WTC11 (cell line): ENCODE measurements at regions not wholly inside any gene's neighbourhood (a gene's known extent, or its start where the extent isn't known, plus 50 kb on each side); places are given as distances from the start of the nearest gene placed in this dataset.

ENCODE experiments used
- ATAC-seq: fragments of 200-7000 bp; cut with Tn5 transposase; 2 replicates; pipeline ENCODE4 v1.10.0; 2021; ENCODE audit warnings: mild to moderate bottlenecking, moderate library complexity
- CTCF ChIA-PET: fragments of 300-600 bp; sonication (Branson Sonifier 250); formaldehyde crosslinking; loops from one replicate; lab custom pipeline; 2021; ENCODE audit warnings: antibody characterized with exemption; lab: Charles Lee
- POLR2A ChIA-PET: fragments of 350-600 bp; sonication (Branson Sonifier 250); formaldehyde crosslinking; loops from one replicate; lab custom pipeline; 2021; ENCODE audit warnings: antibody characterized with exemption; lab: Charles Lee
- DNase-seq: peaks from one replicate; pipeline ENCODE4 v3.0.0; 2021; ENCODE audit warnings: low spot score
- H3K27ac Mint-ChIP-seq: 2 replicates; pipeline ENCODE4 v1.8.0; 2021; ENCODE audit warnings: mixed read lengths
- H3K27me3 Mint-ChIP-seq: 2 replicates; pipeline ENCODE4 v1.8.0; 2021; ENCODE audit warnings: low read depth, mild to moderate bottlenecking, moderate library complexity, mixed read lengths
- H3K36me3 Mint-ChIP-seq: 2 replicates; pipeline ENCODE4 v1.8.0; 2021; ENCODE audit warnings: mixed read lengths
- H3K4me1 Mint-ChIP-seq: 2 replicates; pipeline ENCODE4 v1.8.0; 2022; ENCODE audit warnings: mixed read lengths
- H3K4me3 Mint-ChIP-seq: 2 replicates; pipeline ENCODE4 v1.8.0; 2021; ENCODE audit warnings: mild to moderate bottlenecking, moderate library complexity, mixed read lengths
- H3K9me3 Mint-ChIP-seq: 2 replicates; pipeline ENCODE4 v1.8.0; 2021; ENCODE audit warnings: mixed read lengths
- ATF1 ChIP-seq: sonication (generic); formaldehyde crosslinking; IDR thresholded peaks from 2 replicates; pipeline ENCODE4 v1.8.1; 2023; ENCODE audit warnings: mild to moderate bottlenecking, moderate library complexity, missing genetic modification reagents
- CBFB ChIP-seq: sonication (generic); formaldehyde crosslinking; IDR thresholded peaks from 2 replicates; pipeline ENCODE4 v1.8.1; 2022; ENCODE audit warnings: mild to moderate bottlenecking, low read depth, missing genetic modification reagents
- FOXK1 ChIP-seq: sonication (generic); formaldehyde crosslinking; IDR thresholded peaks from 2 replicates; pipeline ENCODE4 v1.8.0; 2022; ENCODE audit warnings: mild to moderate bottlenecking, moderate library complexity, missing genetic modification reagents
- GRHL2 ChIP-seq: fragments of 250-450 bp; sonication (Bioruptor Pico); IDR thresholded peaks from 2 replicates; pipeline ENCODE4 v1.8.0; 2022; ENCODE audit warnings: mild to moderate bottlenecking, moderate library complexity; ENCODE audit not compliant: insufficient replicate concordance, severe bottlenecking
- JAZF1 ChIP-seq: fragments of 250-450 bp; sonication (Bioruptor Pico); IDR thresholded peaks from 2 replicates; pipeline ENCODE4 v1.9.0; 2021; ENCODE audit warnings: moderate library complexity, mild to moderate bottlenecking, inconsistent platforms
- KAT7 ChIP-seq: sonication (generic); formaldehyde crosslinking; IDR thresholded peaks from 2 replicates; pipeline ENCODE4 v1.8.1; 2023; ENCODE audit warnings: missing genetic modification reagents, mild to moderate bottlenecking, borderline replicate concordance
- MYBL2 ChIP-seq: sonication (generic); formaldehyde crosslinking; IDR thresholded peaks from 2 replicates; pipeline ENCODE4 v1.8.1; 2023; ENCODE audit warnings: mild to moderate bottlenecking, moderate library complexity, missing genetic modification reagents
- NFE2L1 ChIP-seq: sonication (generic); formaldehyde crosslinking; IDR thresholded peaks from 2 replicates; pipeline ENCODE4 v1.8.1; 2023; ENCODE audit warnings: missing genetic modification reagents
- TP53 ChIP-seq: sonication (generic); formaldehyde crosslinking; IDR thresholded peaks from 2 replicates; pipeline ENCODE4 v1.8.1; 2023; ENCODE audit warnings: mild to moderate bottlenecking, missing genetic modification reagents
- ZNF219 ChIP-seq: sonication (generic); formaldehyde crosslinking; IDR thresholded peaks from 2 replicates; pipeline ENCODE4 v1.8.0; 2023; ENCODE audit warnings: missing genetic modification reagents, mild to moderate bottlenecking, borderline replicate concordance
- ZNF396 ChIP-seq: fragments of 250-450 bp; sonication (Bioruptor Pico); IDR thresholded peaks from 2 replicates; pipeline ENCODE4 v1.8.0; 2021; ENCODE audit warnings: mild to moderate bottlenecking, moderate library complexity, borderline replicate concordance
- ZNF671 ChIP-seq: fragments of 250-450 bp; sonication (Bioruptor Pico); IDR thresholded peaks from 2 replicates; pipeline ENCODE4 v1.8.0; 2021; ENCODE audit warnings: mild to moderate bottlenecking
- TF ChIP-seq, protein P1 (sequence below): sonication (generic); formaldehyde crosslinking; IDR thresholded peaks from 2 replicates; pipeline ENCODE4 v1.8.0; 2023; ENCODE audit warnings: missing genetic modification reagents, mild to moderate bottlenecking, borderline replicate concordance
- TF ChIP-seq, protein P2 (sequence below): fragments of 250-450 bp; sonication (Bioruptor Pico); IDR thresholded peaks from 2 replicates; pipeline ENCODE4 v2.1.2; 2022; ENCODE audit warnings: mild to moderate bottlenecking, moderate library complexity
- TF ChIP-seq, protein P3 (sequence below): sonication (generic); formaldehyde crosslinking; IDR thresholded peaks from 2 replicates; pipeline ENCODE4 v1.8.1; 2023; ENCODE audit warnings: mild to moderate bottlenecking, missing genetic modification reagents, moderate library complexity
- TF ChIP-seq, protein P4 (sequence below): sonication (generic); formaldehyde crosslinking; conservative IDR thresholded peaks from 2 replicates; pipeline ENCODE4 v1.8.1; 2023; ENCODE audit warnings: mild to moderate bottlenecking, low read depth, missing genetic modification reagents, moderate library complexity

- TF ChIP-seq, protein P1, sequence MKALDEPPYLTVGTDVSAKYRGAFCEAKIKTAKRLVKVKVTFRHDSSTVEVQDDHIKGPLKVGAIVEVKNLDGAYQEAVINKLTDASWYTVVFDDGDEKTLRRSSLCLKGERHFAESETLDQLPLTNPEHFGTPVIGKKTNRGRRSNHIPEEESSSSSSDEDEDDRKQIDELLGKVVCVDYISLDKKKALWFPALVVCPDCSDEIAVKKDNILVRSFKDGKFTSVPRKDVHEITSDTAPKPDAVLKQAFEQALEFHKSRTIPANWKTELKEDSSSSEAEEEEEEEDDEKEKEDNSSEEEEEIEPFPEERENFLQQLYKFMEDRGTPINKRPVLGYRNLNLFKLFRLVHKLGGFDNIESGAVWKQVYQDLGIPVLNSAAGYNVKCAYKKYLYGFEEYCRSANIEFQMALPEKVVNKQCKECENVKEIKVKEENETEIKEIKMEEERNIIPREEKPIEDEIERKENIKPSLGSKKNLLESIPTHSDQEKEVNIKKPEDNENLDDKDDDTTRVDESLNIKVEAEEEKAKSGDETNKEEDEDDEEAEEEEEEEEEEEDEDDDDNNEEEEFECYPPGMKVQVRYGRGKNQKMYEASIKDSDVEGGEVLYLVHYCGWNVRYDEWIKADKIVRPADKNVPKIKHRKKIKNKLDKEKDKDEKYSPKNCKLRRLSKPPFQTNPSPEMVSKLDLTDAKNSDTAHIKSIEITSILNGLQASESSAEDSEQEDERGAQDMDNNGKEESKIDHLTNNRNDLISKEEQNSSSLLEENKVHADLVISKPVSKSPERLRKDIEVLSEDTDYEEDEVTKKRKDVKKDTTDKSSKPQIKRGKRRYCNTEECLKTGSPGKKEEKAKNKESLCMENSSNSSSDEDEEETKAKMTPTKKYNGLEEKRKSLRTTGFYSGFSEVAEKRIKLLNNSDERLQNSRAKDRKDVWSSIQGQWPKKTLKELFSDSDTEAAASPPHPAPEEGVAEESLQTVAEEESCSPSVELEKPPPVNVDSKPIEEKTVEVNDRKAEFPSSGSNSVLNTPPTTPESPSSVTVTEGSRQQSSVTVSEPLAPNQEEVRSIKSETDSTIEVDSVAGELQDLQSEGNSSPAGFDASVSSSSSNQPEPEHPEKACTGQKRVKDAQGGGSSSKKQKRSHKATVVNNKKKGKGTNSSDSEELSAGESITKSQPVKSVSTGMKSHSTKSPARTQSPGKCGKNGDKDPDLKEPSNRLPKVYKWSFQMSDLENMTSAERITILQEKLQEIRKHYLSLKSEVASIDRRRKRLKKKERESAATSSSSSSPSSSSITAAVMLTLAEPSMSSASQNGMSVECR, result no peak
- TF ChIP-seq NFE2L1 (no peak), FOXK1 (CRISPR knock-in tag) (no peak)
- TF ChIP-seq, protein P2, sequence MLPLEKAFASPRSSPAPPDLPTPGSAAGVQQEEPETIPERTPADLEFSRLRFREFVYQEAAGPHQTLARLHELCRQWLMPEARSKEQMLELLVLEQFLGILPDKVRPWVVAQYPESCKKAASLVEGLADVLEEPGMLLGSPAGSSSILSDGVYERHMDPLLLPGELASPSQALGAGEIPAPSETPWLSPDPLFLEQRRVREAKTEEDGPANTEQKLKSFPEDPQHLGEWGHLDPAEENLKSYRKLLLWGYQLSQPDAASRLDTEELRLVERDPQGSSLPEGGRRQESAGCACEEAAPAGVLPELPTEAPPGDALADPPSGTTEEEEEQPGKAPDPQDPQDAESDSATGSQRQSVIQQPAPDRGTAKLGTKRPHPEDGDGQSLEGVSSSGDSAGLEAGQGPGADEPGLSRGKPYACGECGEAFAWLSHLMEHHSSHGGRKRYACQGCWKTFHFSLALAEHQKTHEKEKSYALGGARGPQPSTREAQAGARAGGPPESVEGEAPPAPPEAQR (CRISPR knock-in tag), result no peak
- TF ChIP-seq, all 79 proteins: peak for 0
These were observed 228.4 kb downstream of the ARHGAP12 start (continued) for GRCh38 chr10:31700181-31700611.

- no peak overlapping the region for H3K4me3 Mint-ChIP-seq
- ChIA-PET CTCF (no interaction called here), POLR2A (no interaction called here)
- H3K36me3 Mint-ChIP-seq, result peaks cover 18% of the 10 kb centered on the region
- ATAC-seq, result no peak
- no peak overlapping the region for H3K27ac Mint-ChIP-seq
- H3K4me1 Mint-ChIP-seq, result peaks cover 53% of the 10 kb centered on the region
- DNase-seq, result no peak
- TF ChIP-seq, protein P3, sequence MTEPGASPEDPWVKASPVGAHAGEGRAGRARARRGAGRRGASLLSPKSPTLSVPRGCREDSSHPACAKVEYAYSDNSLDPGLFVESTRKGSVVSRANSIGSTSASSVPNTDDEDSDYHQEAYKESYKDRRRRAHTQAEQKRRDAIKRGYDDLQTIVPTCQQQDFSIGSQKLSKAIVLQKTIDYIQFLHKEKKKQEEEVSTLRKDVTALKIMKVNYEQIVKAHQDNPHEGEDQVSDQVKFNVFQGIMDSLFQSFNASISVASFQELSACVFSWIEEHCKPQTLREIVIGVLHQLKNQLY (CRISPR knock-in tag), result no peak
- TF ChIP-seq TP53 (CRISPR knock-in tag) (no peak), ZNF396 (CRISPR knock-in tag) (no peak), GRHL2 (CRISPR knock-in tag) (no peak), MYBL2 (CRISPR knock-in tag) (no peak), ZNF219 (no peak), KAT7 (no peak), CBFB (no peak), JAZF1 (no peak), FOXK1 (CRISPR knock-in tag) (no peak), ZNF671 (CRISPR knock-in tag) (no peak), ATF1 (CRISPR knock-in tag) (no peak)
- TF ChIP-seq, protein P2 (CRISPR knock-in tag), result no peak
- TF ChIP-seq, protein P4, sequence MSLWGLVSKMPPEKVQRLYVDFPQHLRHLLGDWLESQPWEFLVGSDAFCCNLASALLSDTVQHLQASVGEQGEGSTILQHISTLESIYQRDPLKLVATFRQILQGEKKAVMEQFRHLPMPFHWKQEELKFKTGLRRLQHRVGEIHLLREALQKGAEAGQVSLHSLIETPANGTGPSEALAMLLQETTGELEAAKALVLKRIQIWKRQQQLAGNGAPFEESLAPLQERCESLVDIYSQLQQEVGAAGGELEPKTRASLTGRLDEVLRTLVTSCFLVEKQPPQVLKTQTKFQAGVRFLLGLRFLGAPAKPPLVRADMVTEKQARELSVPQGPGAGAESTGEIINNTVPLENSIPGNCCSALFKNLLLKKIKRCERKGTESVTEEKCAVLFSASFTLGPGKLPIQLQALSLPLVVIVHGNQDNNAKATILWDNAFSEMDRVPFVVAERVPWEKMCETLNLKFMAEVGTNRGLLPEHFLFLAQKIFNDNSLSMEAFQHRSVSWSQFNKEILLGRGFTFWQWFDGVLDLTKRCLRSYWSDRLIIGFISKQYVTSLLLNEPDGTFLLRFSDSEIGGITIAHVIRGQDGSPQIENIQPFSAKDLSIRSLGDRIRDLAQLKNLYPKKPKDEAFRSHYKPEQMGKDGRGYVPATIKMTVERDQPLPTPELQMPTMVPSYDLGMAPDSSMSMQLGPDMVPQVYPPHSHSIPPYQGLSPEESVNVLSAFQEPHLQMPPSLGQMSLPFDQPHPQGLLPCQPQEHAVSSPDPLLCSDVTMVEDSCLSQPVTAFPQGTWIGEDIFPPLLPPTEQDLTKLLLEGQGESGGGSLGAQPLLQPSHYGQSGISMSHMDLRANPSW (CRISPR knock-in tag), result no peak
- peaks cover 18% of the 10 kb centered on the region for H3K9me3 Mint-ChIP-seq
- H3K27me3 Mint-ChIP-seq, result peaks cover 4% of the 10 kb centered on the region; the same call in 1 of the 2 replicates
These were observed 230.3 kb downstream of the ARHGAP12 start for GRCh38 chr10:31698181-31698830.
